Heart left ventricle (tissue), 16 donors: ENCODE measurements at regions not wholly inside any gene's neighbourhood (a gene's known extent, or its start where the extent isn't known, plus 50 kb on each side); places are given as distances from the start of the nearest gene placed in this dataset.
"Not testable (repeated sequence)": the region's sequence is repeated elsewhere in the genome, so short reads cannot be mapped to it uniquely, and the experiment has no call there.

Experiments used
- ATAC-seq, 4 donors: fragments of 200-7000 bp; cut with Tn5 transposase; one replicate each; pipeline ENCODE4 v1.9.1; 2020 to 2022; ENCODE audit warnings: moderate library complexity in 4 of 4, mild to moderate bottlenecking in 3 of 4, moderate number of reproducible peaks in 1 of 4
- DNase-seq, 5 donors: peaks; one replicate each; pipeline ENCODE4 v3.0.0-alpha.2; 2020
- H3K27ac ChIP-seq, 12 donors: fragments of 200-600 bp; sonication (generic) in 4 of 12; one replicate each; pipeline versions ENCODE4 v1.5.0 to v1.8.0; 2016 to 2022; ENCODE audit warnings: mild to moderate bottlenecking in 2 of 12
- H3K27me3 ChIP-seq, 9 donors: fragments of 200-600 bp; sonication (generic) in 2 of 9; one replicate each; pipeline versions ENCODE4 v1.5.1 to v1.8.0; 2016 to 2022; ENCODE audit warnings: mild to moderate bottlenecking in 3 of 9
- H3K36me3 ChIP-seq, 9 donors: fragments of 200-600 bp; sonication (generic) in 2 of 9; one replicate each; pipeline versions ENCODE4 v1.5.0 to v1.8.0; 2018 to 2022; ENCODE audit warnings: mild to moderate bottlenecking in 2 of 9
- H3K4me1 ChIP-seq, 12 donors: fragments of 200-600 bp; sonication (generic) in 4 of 12; one replicate each; pipeline versions ENCODE4 v1.5.0 to v1.8.0; 2016 to 2022; ENCODE audit warnings: mild to moderate bottlenecking in 3 of 12
- H3K4me3 ChIP-seq, 12 donors: fragments of 200-600 bp; sonication (generic) in 4 of 12; one replicate each; pipeline versions ENCODE4 v1.5.0 to v1.8.0; 2017 to 2022; ENCODE audit warnings: mild to moderate bottlenecking in 9 of 12, moderate library complexity in 4 of 12
- H3K9me3 ChIP-seq, 12 donors: fragments of 200-600 bp; sonication (generic) in 4 of 12; one replicate each; pipeline versions ENCODE4 v1.5.0 to v1.8.0; 2016 to 2022; ENCODE audit warnings: mild to moderate bottlenecking in 1 of 12
- POLR2A ChIP-seq, 2 donors: fragments of 450-650 bp; IDR thresholded peaks; one replicate each; pipeline ENCODE4 v1.6.1; 2017; ENCODE audit warnings: antibody characterized with exemption in 2 of 2, mild to moderate bottlenecking in 2 of 2, moderate library complexity in 2 of 2
- WGBS, 4 donors: extraction: QIAGEN DNeasy Blood & Tissue Kit in 2 of 4; methylation state at CpG; one replicate each; pipeline versions ENCODE4 v1.1.5 to v1.1.7; 2013 to 2018; 5-methylcytosine and 5-hydroxymethylcytosine counted together
- intact Hi-C, 10 donors: fragments of 100-400 bp; cut with DNase I; formaldehyde crosslinking; loops; one replicate each; pipeline versions ENCODE4 v1.11.1 to v1.14.2; 2022
- TF ChIP-seq, protein P1 (sequence below), 12 donors: fragments of 200-600 bp; sonication (generic) in 4 of 12; IDR thresholded peaks; one replicate each; pipeline versions ENCODE4 v1.5.0 to v1.8.0; 2018 to 2022; ENCODE audit warnings: antibody characterized with exemption in 12 of 12, mild to moderate bottlenecking in 5 of 12
- donor health status: ischemic (EF 13 %, LVEDD 7.1; RV severe dilation, severe dysfunction).
- donor health status: healthy with polysubstance abuse.
- donor health status: DM: no; HTN: yes; CAD: no.
- donor health status: DM: no; HTN: no; CAD: no.
- donor health status: ischemic (EF 25% LVEDD 6.9; RV normal size, moderate dysfunction).
- donor health status: ischemic (EF 25% LVEDD 5.7; RV mildly dilated, moderate dysfunction).
- donor health status: healthy.
- donor health status: DM: yes; HTN: yes; CAD: no.
- donor health status: ischemic (EF 35%, LVEDD 5.7; RV mildly dilated, moderate dysfunction).
- donor health status: nonischemic (EF 11% LVEDD 7.7; RV severe dilation, severe dysfunction).
- donor health status: DM: yes; HTN: yes; CAD: no.
- donor health status: PGD.
- donor health status: ischemic (EF 29% LVEDD 5.4; RV normal size, mild dysfunction).
- donor health status: nonischemic (EF 23%, LVEDD 6.1; RV moderate dilation, normal function).

DNA sequence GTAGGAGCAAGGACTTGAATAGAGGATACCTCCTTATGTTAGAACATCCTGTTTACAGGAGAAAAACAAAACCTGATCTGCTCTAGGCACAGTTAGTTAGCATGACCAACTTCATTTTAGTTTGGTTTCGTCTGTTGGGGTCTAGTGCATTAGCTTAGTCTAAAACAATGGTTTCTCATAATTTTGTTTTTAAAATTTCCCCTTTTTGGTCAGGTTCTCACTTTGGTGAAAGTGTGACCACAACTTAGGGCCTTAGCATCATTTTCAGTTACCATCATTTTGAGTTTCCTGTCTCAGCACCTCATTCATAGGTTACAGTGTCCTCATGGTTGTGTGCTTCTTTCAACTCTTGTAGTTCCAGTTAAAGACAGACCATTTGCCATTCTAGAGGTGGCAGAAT lies 1277.0 kb upstream of the SLC39A10 start:
- H3K4me3 ChIP-seq, result no peak overlapping the region
- DNase-seq (no peak), ATAC-seq (no peak)
- H3K27ac ChIP-seq, result no peak overlapping the region
- H3K27me3 ChIP-seq, result no peaks in the 10 kb centered on the region
- intact Hi-C loops, result no loop called here
- H3K36me3 ChIP-seq, result no peaks in the 10 kb centered on the region
- TF ChIP-seq POLR2A (IDR thresholded peaks at IDR 0.05), result no peak
- TF ChIP-seq, protein P1, sequence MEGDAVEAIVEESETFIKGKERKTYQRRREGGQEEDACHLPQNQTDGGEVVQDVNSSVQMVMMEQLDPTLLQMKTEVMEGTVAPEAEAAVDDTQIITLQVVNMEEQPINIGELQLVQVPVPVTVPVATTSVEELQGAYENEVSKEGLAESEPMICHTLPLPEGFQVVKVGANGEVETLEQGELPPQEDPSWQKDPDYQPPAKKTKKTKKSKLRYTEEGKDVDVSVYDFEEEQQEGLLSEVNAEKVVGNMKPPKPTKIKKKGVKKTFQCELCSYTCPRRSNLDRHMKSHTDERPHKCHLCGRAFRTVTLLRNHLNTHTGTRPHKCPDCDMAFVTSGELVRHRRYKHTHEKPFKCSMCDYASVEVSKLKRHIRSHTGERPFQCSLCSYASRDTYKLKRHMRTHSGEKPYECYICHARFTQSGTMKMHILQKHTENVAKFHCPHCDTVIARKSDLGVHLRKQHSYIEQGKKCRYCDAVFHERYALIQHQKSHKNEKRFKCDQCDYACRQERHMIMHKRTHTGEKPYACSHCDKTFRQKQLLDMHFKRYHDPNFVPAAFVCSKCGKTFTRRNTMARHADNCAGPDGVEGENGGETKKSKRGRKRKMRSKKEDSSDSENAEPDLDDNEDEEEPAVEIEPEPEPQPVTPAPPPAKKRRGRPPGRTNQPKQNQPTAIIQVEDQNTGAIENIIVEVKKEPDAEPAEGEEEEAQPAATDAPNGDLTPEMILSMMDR (IDR thresholded peaks at IDR 0.05), result no peak
- H3K9me3 ChIP-seq, result peaks cover 0 to 25% (median 1%) of the 10 kb centered on the region in 12 donors
- WGBS, 4 donors, result 53 to 78% (median 54%) methylated on average over 1 of the region's 1 CpG
- H3K4me1 ChIP-seq, result no peaks in the 10 kb centered on the region

DNA sequence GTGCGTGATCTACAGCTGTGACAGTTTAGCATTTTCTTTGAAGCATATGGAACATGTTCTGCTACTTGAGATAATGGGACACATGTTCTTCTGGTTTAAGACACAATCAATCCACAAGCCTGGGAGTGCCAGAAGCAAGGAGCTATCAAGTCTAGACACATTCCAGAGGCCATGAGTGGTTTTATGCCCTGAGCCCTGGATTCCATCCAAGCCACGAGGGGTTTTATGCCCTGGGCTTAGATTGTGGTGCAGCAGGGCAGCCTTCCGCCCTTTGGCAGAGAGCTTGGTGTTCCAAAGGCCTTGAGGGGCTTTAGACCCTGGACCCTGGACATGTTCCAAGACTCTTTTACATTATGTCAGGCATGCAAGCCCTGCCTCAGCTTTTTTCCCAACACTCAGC lies 1289.6 kb upstream of the SLC39A10 start:
- H3K4me3 ChIP-seq, ATAC-seq, intact Hi-C loops, H3K27me3 ChIP-seq, H3K36me3 ChIP-seq, H3K4me1 ChIP-seq, H3K27ac ChIP-seq: not testable (repeated sequence)
- H3K9me3 ChIP-seq, result peaks cover 0 to 14% (median 0%) of the 10 kb centered on the region in 12 donors
- 53 to 73% (median 59%) methylated on average over 3 of the region's 3 CpGs for WGBS, 4 donors
- peak in 1 of 5 donors; percentile 20 for DNase-seq

DNA sequence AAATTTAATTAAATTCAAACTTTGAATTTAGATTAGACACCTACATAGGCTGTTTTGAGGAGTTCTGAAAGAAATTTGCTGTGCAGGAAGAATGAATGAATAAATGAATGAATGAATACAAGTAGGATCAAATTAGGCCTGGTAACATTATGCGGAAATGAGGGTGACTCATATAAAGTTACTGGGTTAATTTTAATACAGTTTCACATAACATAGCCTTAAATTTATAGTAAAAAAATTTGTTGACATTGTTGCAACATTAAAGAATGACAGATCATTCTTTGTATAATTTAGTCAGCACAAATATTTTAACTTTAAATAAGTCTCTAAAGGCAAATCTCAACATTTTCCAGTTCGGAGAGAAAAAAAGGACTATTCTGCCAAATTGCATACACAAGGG lies 1293.1 kb upstream of the SLC39A10 start:
- TF ChIP-seq, protein P1 (IDR thresholded peaks at IDR 0.05), result no peak
- TF ChIP-seq POLR2A (IDR thresholded peaks at IDR 0.05), result no peak
- Histone ChIP-seq H3K9me3 (peaks cover 0 to 15% (median 0%) of the 10 kb centered on the region in 12 donors), H3K4me1 (no peaks in the 10 kb centered on the region), H3K27me3 (no peaks in the 10 kb centered on the region), H3K27ac (no peak overlapping the region), H3K4me3 (no peak overlapping the region), H3K36me3 (no peaks in the 10 kb centered on the region)
- DNase-seq (no peak), ATAC-seq (no peak)
- intact Hi-C loops, result no loop called here
- WGBS, 4 donors, result 74 to 82% (median 80%) methylated on average over 2 of the region's 2 CpGs

DNA sequence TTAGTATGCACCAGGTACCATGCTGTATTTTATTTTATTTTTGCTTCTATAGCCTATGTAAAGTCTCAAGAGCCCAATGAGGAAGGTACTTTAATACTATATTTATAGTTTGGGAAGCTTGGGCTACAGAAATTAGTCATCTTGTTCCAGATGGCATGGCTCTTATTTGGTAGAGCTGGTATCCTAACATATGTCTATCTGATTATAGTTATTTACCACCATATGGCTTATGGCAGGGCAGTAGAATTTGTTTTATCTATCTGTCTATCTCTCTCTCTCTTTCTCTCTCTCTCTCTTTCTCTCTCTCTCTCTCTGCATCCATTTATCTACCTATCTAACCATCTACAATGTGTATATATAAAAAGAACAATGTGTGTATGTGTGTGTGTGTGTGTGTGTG lies 1293.7 kb upstream of the SLC39A10 start:
- H3K9me3 ChIP-seq, result peaks cover 0 to 15% (median 0%) of the 10 kb centered on the region in 12 donors
- no peak for DNase-seq
- no peaks in the 10 kb centered on the region for H3K27me3 ChIP-seq
- H3K36me3 ChIP-seq, result no peaks in the 10 kb centered on the region
- no peak for ATAC-seq
- no peak overlapping the region for H3K4me3 ChIP-seq
- no peak for TF ChIP-seq POLR2A (IDR thresholded peaks at IDR 0.05)
- TF ChIP-seq, protein P1 (IDR thresholded peaks at IDR 0.05), result no peak
- H3K4me1 ChIP-seq, result no peaks in the 10 kb centered on the region
- intact Hi-C loops, result no loop called here
- no peak overlapping the region for H3K27ac ChIP-seq

DNA sequence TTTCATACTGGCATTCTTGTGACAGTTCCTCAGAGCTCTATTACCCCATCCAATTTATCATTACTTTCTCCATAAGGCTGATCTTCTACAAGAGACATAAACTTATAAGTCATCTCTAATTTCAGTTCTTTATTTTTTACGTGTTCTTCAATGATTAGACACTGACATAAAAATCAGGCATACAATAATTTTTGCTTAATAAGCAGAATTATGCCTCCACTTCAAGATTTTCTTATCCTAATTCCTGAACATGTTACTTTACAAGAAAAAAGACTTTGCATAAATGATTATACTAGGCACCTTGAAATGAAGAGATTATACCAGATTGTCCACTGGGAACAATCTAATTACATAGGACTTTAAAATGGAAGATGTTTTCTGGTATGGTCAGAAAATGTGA lies 1304.5 kb upstream of the SLC39A10 start:
- no peaks in the 10 kb centered on the region for H3K36me3 ChIP-seq
- H3K27me3 ChIP-seq, result no peaks in the 10 kb centered on the region
- TF ChIP-seq, protein P1 (IDR thresholded peaks at IDR 0.05), result no peak
- TF ChIP-seq POLR2A (IDR thresholded peaks at IDR 0.05), result no peak
- intact Hi-C loops, result no loop called here
- H3K4me1 ChIP-seq, result no peaks in the 10 kb centered on the region
- 61 to 71% (median 67%) methylated on average over 1 of the region's 1 CpG for WGBS, 4 donors
- peaks cover 0 to 13% (median 0%) of the 10 kb centered on the region in 12 donors for H3K9me3 ChIP-seq
- DNase-seq (no peak), ATAC-seq (no peak)
- no peak overlapping the region for H3K27ac ChIP-seq
- no peak overlapping the region for H3K4me3 ChIP-seq
